Brain pericyte (primary cell): ENCODE measurements at regions not wholly inside any gene's neighbourhood (a gene's known extent, or its start where the extent isn't known, plus 50 kb on each side); places are given as distances from the start of the nearest gene placed in this dataset.
"Not testable (repeated sequence)": the region's sequence is repeated elsewhere in the genome, so short reads cannot be mapped to it uniquely, and the experiment has no call there.

Experiments
- DNase-seq: peaks from one replicate; pipeline ENCODE4 v3.0.0-alpha.2; 2012; ENCODE audit warnings: low read depth, low spot score

DNA sequence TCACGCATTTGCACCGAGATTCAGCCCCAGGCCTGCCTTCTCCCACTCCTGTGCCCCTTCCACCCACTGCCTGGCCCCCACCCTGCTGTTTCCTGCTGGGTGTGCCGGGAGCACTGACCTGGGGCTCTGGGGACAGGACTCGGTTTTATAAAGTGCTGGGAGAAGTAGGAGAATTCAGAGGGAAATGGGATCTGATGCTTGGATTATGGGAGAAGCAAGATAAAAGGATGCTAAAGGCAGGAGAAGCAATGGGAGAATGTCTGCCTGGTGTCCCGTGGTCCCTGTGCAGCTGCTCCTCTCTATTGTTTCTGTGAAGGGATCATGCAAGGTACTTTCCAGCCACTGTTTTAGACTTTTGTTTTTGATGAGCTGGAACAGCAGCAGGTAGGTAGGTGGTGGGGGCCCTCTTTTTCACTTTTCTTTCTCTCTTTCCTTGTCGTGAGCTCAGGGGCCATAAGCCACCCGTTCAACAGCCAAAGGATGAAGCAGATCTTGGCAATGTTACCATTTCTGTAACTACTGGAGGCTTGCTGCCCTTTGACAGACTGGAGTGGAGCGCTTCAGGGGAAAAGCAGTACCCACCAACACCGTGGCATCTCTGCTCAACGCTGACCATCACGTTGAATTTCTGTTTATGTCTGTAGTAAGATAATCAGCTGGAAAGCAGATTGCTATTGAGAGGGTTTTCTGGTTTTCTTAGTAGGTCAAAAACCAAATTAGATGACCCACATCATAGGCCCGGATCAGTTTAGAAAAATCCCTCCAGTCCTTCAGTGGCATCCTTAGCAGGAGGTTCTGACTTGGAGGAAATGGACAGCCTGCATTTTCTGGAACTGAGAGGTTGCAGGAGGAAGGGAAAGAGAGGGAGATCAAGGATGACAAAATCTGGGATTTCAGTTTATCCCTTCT is 63.8 kb upstream of the ENPP6 start:
- no peak for DNase-seq

DNA sequence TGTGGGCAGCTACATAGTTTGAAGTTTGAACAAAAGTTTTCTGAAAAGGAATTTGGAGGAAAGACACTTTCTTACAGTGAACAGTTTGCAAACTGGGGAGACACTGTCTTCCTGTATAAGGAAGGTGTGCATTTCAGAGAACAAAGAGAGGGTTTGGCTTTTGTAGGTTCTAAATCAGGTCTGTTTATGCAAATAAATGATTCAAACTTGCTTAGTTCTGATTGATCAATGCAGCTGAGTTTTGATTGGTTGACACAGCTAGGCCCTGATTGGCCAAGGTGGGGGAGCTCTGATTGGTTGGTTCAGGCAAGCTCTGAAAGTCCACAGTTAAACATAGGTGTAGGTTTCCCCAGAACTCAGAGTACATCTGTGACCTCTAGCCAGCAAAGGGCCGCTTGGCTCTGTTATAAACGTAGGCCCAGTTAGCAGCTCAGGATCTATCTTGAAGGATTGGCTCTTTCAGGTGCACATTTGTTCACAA is 63.0 kb upstream of the ENPP6 start:
- no peak for DNase-seq

DNA sequence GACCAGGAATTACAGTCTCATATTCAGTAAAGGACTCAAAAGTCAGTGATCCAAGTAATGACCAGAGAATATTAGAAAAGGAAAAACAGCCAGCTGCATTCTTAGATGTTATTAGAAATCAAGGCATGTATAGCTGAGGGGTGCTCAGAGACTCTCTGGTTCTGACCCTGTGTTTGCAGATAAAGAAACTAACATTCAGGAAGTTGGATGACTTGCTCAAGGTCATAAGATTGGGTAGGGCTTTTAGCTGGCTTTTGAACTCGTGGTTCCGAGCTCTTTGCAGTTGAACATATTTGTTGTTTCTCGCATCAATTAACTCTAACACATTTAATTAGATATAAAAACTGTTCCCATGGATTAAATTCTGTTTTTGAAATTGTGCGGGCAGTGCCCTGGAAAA is 62.5 kb upstream of the ENPP6 start:
- DNase-seq = no peak

DNA sequence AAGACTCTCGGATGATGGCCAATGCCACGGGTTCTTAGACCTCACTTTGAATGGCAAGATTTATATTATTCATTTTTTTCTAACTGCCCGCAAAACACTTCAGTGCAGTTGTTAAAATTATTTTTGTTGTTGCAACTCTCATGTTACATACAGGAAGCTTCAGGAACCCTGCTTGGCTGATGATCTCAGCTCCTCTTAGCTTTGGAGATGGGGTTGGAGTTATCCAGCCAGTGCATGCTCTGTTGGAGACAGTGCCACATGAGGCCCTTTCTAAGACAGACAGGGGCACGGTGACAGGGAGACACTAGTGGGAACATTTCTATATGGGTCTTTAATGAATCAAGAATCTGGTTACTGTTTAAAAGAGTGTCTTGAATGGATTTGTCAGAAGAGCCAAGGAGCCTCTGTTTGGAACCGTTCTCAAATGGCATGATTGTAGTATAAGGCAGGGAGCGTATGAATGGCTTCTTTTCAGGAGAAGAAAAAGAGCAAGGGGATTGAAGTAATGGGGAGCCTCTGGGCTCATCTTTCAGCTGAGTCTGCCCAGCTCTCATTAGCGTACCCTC is 61.9 kb upstream of the ENPP6 start:
- no peak for DNase-seq

DNA sequence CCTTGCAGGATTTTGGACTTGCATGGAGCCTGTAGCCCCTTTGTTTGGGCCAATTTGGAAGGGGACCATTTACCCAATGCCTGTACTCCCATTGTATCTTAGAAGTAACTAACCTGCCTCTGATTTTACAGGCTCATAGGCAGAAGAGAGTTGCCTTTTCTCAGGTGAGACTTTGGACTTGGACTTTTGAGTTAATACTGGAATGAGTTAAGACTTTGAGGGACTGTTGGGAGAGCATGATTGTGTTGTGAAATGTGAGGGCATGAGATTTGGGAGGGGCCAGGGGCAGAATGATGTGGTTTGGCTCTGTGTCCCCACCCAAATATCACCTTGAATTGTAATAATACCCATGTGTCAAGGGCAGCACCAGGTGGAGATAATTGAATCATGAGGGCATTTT is 60.1 kb upstream of the ENPP6 start:
- not testable (repeated sequence) for DNase-seq

DNA sequence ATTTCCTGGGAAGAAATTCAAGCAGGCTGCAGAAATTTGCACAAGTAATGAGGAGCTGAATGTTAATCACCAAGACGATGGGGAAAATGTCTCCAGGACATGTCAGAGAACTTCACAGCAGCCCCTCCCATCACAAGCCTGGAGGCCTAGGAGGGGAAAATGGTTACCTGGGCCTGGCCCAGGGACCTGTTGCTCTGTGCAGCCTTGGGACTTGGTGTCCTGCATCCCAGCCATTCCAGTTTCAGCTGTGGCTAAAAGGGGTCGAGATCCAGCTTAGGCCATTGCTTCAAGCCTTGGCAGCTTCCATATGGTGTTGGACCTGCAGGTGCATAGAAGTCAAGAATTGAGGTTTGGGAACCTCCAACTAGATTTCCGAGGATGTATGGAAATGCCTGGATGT is 59.3 kb upstream of the ENPP6 start:
- not testable (repeated sequence) for DNase-seq

DNA sequence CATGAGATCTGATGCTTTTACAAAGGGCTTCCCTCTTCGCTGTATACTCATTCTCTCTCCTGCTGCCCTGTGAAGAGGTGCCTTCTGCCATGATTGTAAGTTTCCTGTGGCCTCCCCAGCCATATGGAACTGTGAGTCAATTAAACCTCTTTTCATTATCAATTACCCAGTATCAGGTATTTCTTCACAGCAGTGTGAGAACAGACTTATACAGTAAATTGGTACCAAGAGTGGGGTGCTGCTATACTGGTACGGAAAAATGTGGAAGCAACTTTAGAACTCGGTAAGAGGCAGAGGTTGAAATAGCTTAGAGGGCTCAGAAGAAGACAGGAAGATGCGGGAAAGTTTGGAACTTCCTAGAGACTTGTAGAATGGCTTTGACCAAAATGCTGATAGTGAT is 58.7 kb upstream of the ENPP6 start:
- not testable (repeated sequence) for DNase-seq

DNA sequence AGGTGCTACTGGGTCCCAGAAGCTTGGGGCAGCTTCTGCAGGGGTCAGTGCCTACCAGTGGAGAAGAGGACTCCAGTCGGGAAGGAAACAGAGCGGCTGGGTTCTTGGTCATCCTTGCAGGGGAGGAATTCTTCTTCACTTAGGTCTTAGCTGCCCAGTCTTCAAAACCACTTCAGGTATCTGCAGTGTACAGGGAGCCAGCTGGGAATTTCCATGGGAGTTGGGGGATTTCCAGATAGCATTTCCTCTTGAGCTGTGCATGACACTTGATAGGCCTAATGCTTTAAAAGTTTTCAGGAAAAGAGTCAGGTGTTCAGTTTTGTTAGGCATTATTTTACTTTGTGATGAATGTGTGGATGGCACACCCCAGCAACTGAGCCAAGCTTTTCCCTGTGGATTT is 58.1 kb upstream of the ENPP6 start:
- no peak for DNase-seq

DNA sequence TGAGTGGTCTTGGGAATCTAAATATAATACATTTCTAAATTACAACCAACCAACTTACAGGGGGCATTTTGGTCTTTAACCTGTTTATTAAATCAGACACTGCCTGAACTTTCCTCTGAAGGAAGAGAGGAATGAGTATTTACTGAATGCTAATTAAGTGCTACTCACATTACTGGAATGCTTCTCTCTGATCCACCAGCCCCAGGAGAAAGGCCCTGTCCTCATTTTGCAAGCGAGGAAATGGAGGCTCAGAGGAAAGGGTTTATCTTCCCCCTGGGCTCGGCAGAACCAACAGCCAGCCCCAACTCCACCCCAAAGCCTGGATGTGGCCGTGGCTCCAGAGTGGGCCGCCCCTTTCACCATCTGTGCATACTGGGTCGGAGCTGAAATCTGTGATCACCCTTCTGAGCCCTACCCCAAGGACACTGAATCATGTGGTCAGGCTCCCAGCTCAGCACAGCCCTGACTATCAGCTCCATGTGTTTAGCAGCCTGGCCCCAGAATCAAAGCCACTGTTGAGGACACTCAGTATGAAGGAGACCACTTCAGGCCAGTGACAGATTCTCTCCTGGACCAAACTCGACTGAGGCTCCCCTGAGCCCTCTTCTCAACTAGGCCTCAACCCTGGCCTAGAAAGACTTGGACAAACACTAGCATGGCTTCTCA is 56.7 kb upstream of the ENPP6 start:
- DNase-seq = no peak

DNA sequence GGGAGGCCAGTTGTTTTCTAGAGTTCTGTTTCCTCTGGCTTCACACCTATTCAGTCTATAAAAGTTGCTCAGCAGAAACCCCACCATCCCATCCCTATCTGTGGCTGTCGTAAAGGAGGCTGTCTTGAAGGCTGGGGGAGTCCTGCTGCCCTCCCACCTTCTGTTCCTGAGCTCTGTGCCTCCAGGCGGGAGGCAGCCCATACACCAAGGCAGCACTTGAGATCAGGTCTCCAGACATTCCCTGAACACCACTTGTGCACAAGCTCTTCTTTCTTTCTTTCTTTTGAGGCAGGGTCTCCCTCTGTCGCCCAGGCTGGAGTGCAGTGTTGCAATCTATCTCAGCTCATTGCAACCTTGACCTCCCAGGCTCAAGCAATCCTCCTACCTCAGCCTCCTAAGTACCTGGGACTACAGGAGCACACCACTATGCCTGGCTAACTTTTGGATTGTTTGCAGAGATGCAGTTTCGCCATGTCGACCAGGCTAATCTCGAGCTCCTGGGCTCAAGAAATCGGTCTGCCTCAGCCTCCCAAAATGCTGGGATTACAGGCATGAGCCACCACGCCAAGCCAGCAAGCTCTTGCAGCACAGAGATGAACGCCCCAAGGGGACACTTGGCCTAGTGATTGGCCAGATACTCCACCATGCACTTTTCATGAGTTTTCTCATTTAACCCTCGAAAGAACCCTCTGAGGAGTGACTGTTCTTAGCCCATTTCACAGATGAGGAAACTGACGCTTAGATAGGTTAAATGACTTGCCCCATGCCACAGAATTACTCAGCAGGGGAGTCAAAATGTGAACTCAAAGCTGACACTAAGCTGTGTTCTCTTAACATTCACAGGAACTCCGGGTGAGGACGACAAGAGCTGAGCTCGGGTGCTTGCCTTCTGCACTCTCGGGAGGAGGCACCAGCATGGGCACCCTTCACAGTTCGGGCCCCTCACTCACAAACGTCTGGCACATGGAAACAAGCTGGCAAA is 55.8 kb upstream of the ENPP6 start:
- DNase-seq = no peak

DNA sequence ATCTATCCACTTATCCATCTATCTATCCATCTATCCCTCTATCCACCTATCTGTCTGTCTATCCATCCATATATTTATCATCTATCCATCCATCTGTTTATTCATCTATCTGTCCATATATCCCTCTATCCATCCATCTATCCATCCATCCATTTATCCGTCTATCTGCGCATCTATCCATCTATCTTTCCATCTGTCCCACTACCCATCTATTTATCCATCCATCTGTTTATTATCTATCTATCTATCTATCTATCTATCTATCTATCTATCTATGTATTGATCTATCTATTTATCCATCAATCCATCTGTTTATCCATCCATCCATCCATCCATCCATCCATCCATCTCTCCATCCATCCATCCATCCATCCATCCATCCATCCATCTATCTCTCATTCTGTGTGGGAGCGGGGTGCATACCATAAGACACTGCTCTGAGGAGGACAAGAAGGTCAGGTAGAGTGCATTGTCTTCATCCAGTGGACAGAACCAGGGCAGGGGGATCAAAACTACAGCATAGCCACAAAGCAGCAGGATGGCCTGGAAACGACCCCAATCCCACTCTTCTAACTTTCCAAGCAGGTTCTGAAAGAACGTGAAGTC is 53.2 kb upstream of the ENPP6 start:
- no peak for DNase-seq

DNA sequence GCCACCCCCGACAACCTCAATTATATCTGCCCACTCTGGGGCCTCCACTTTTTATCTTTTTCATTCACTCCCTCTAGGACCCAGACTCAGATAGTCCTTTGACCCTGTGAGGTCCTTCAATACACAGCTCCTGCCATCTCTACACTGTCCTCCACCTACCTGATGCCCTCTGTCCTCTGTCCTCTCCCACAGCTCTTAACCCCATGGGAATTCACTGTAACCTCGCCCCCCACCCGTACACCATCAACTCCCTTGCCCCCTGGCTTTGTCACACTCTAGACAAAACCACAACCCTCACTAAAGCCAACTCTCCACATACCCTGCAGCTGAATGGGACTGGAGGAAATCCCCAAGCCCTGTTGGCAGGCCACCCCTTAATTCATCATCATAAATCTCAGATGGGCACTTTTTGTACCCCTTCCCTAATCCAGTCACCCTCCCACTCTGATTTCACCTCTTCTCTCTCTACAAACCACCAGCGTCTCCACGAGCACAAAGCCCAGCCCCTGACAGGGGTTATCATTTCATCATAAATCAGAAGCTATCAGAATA is 52.3 kb upstream of the ENPP6 start:
- DNase-seq = no peak

DNA sequence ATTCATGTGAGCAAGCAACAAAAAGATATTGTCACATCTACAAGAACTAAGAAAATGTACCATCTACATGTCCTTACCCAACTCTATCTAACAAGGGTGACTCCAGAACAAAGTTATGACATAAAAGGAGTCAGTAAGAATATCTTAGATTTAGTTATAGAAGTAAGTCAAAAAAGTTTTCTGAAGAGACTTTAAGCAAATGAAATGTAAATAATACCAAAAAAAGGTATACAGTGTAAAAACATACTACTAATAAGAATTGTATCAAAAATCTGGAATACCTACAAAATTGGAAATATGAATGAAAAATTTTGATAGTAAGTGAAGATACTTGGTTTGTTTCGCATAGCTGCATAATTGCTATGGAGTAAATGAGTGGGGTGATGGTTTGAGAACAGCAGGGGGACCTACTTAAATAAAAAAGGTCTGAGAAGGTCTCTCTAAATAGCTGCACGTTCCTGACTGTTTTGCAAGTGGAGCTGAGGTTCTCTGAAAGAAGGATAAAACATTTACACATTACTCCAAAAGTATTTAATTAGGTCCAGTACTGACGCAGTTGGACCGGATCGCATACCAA is 51.0 kb upstream of the ENPP6 start:
- DNase-seq = no peak

DNA sequence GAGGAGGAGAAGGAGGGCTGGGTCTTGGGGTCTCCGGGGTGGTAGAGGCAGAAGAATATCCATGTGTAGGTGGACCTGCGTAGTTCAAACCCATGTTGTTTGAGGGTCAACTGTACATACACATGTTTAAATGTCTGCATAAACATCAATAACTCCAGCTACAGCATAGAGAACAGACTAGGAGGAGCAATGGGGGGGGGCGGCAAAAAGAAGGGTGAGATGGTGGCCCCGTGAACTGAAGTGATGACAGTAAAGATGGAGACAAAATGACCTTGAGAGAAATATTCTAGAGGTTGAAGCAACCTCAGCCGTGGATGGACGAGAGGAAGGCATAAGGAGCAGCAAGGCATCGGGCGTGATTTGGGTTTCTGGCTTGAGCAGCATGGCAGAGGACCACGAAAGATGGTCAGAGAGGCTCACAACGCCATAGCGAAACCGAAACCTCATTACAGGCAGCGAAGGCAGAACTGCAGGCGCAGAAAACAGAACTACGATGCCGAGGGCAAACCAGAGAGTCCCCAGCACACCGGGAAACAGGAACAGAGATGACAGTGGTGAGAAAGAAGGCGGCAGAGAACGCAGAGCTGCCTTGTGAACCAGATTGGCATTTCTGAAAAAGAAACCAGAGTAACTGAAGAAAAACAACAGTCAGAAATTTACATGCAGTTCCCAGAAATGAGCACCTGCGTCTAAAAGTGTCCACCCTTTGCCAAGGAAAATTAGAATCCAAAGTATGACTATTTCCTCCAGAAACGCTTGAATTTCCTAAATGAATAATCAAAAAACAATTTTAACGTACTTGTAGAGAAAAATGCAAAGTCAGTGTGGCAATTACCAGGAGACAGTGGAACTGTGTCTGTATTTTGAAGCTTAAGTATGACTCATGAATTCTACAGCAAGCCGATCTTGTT is 50.3 kb upstream of the ENPP6 start:
- peak; percentile 16 for DNase-seq
